ENCODE measurements at regions not wholly inside any gene's neighbourhood (a gene's known extent, or its start where the extent isn't known, plus 50 kb on each side); places are given as distances from the start of the nearest gene placed in this dataset.

- H3F3A ChIP-seq (replicated peaks; ENCODE audit: insufficient read depth) = no peaks in the 10 kb centered on the region
- H3K9me3 ChIP-seq = no peaks in the 10 kb centered on the region
- H3K79me2 ChIP-seq (ENCODE audit: insufficient read depth) = no peaks in the 10 kb centered on the region
- no peaks in the 10 kb centered on the region for H3K4me1 ChIP-seq (ENCODE audit: control insufficient read depth in 1 of 2, insufficient read depth in 2 of 2, low read depth in 1 of 2, low read length in 1 of 2)
- H4K20me1 ChIP-seq (ENCODE audit: insufficient read depth) = no peaks in the 10 kb centered on the region
- no peak for DNase-seq
- no peaks in the 10 kb centered on the region for H3K27me3 ChIP-seq (ENCODE audit: insufficient read depth)
- TF ChIP-seq SIN3A (IDR thresholded peaks at IDR 0.05; ENCODE audit: borderline replicate concordance, low read depth, low read length) (no peak), GATA2 (CRISPR knock-in tag; IDR thresholded peaks at IDR 0.05) (no peak), ELF1 (IDR thresholded peaks at IDR 0.05) (no peak), RXRA (IDR thresholded peaks at IDR 0.05; ENCODE audit: borderline replicate concordance, low read depth) (no peak)
- POLR2A ChIA-PET = no interaction called here
- H3K4me3 ChIP-seq (ENCODE audit: low read depth in 2 of 2, low read length in 1 of 2) = no peak overlapping the region
- H3K36me3 ChIP-seq (replicated peaks in 1 of 2; ENCODE audit: control insufficient read depth in 1 of 2, insufficient read depth in 2 of 2, low read length in 1 of 2) = no peaks in the 10 kb centered on the region
- WGBS (ENCODE audit: low lambda C conversion rate) = 0% methylated on average over 1 of the region's 1 CpG
- H3K27ac ChIP-seq (ENCODE audit: low read depth in 2 of 2, low read length in 1 of 2) = no peak overlapping the region
- CTCF ChIA-PET = no interaction called here
- no peak overlapping the region for H3K4me2 ChIP-seq
- no peak overlapping the region for H3K9ac ChIP-seq
- H3K9me2 ChIP-seq = no peaks in the 10 kb centered on the region
- no peak overlapping the region for H2AFZ ChIP-seq (ENCODE audit: low read depth)
These were observed 411.6 kb downstream of the STIM2 start for GRCh38 chr4:27272217-27272616.

- Histone ChIP-seq H3K4me3 (ENCODE audit: low read depth in 2 of 2, low read length in 1 of 2) (no peak overlapping the region), H3K9me2 (no peaks in the 10 kb centered on the region), H4K20me1 (ENCODE audit: insufficient read depth) (no peaks in the 10 kb centered on the region), H3K9ac (no peak overlapping the region), H3K79me2 (ENCODE audit: insufficient read depth) (no peaks in the 10 kb centered on the region), H3F3A (replicated peaks; ENCODE audit: insufficient read depth) (no peaks in the 10 kb centered on the region), H2AFZ (ENCODE audit: low read depth) (no peak overlapping the region), H3K4me1 (ENCODE audit: control insufficient read depth in 1 of 2, insufficient read depth in 2 of 2, low read depth in 1 of 2, low read length in 1 of 2) (no peaks in the 10 kb centered on the region), H3K36me3 (replicated peaks in 1 of 2; ENCODE audit: control insufficient read depth in 1 of 2, insufficient read depth in 2 of 2, low read length in 1 of 2) (no peaks in the 10 kb centered on the region), H3K4me2 (no peak overlapping the region), H3K27ac (ENCODE audit: low read depth in 2 of 2, low read length in 1 of 2) (no peak overlapping the region), H3K9me3 (no peaks in the 10 kb centered on the region), H3K27me3 (ENCODE audit: insufficient read depth) (no peaks in the 10 kb centered on the region)
- WGBS (ENCODE audit: low lambda C conversion rate) = 2% methylated on average over 3 of the region's 3 CpGs
- ChIA-PET CTCF (no interaction called here), POLR2A (no interaction called here)
- no peak for DNase-seq
- TF ChIP-seq GATA2 (CRISPR knock-in tag; IDR thresholded peaks at IDR 0.05) (no peak), ZBTB33 (IDR thresholded peaks at IDR 0.05; ENCODE audit: borderline replicate concordance, low read depth) (no peak), CTCF (IDR thresholded peaks at IDR 0.05) (no peak), NRF1 (IDR thresholded peaks at IDR 0.05; ENCODE audit: low read depth, low read length) (no peak), RAD21 (IDR thresholded peaks at IDR 0.05; ENCODE audit: low read length) (no peak), TAF1 (IDR thresholded peaks at IDR 0.05; ENCODE audit: borderline replicate concordance, low read depth, low read length) (no peak), FOXJ3 (CRISPR knock-in tag; IDR thresholded peaks at IDR 0.05) (no peak), REST (IDR thresholded peaks at IDR 0.05; ENCODE audit: low read depth, low read length) (no peak), GABPA (IDR thresholded peaks at IDR 0.05; ENCODE audit: low read depth) (no peak), JUND (IDR thresholded peaks at IDR 0.05) (no peak), CHD2 (IDR thresholded peaks at IDR 0.05; ENCODE audit: low read length, partially characterized antibody) (no peak), MEF2A (IDR thresholded peaks at IDR 0.05; ENCODE audit: borderline replicate concordance, low read depth) (no peak), FOSL2 (IDR thresholded peaks at IDR 0.05; ENCODE audit: borderline replicate concordance, low read depth) (no peak)
These were observed 415.8 kb downstream of the STIM2 start for GRCh38 chr4:27276307-27277073.

Data from SK-N-SH (cell line).